ENCODE measurements at regions not wholly inside any gene's neighbourhood (a gene's known extent, or its start where the extent isn't known, plus 50 kb on each side); places are given as distances from the start of the nearest gene placed in this dataset.
"Not testable (repeated sequence)": the region's sequence is repeated elsewhere in the genome, so short reads cannot be mapped to it uniquely, and the experiment has no call there.

DNA sequence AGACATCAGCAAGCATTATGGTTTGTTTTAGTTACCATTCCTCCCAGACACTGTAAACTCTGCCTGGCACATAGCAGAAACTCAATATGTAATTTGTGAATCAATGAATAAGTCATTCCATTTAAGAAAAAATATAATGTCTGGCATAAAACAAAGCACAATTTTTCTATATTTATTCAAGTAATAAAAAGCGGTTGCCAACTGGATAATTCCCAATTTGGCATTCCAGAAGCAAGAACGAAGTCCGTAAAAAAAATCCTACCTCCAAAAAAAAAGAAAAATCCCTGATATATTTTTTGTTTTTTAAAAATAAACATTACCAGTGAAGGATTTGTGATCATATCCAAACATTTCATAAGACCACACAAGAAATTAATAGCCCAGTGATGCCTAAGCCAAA is 351.3 kb upstream of the LRRTM4 start:
- H3K27ac Mint-ChIP-seq: no peak overlapping the region

DNA sequence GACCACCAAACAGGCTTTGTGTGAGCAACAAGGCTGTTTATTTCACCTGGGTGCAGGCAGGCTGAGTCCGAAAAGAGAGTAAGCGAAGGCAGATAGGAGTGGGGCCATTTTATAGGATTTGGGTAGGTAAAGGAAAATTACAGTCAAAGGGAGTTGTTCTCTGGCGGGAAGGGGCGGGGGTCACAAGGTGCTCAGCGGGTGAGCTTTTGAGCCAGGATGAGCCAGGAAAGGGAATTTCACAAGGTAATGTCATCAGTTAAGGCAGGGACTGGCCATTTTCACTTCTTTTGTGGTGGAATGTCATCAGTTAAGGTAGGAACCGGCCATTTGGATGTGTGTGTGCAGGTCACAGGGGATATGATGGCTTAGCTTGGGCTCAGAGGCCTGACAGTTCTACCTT is 378.0 kb upstream of the LRRTM4 start:
- H3K4me3 Mint-ChIP-seq; H3K27me3 Mint-ChIP-seq (ENCODE audit: insufficient read depth); H3K27ac Mint-ChIP-seq; H3K36me3 Mint-ChIP-seq (ENCODE audit: low read depth); H3K4me1 Mint-ChIP-seq (ENCODE audit: low read depth); DNase-seq: not testable (repeated sequence)
- peaks cover 35% of the 10 kb centered on the region for H3K9me3 Mint-ChIP-seq

More for the DNA sequence above, 351.3 kb upstream of the LRRTM4 start:
- no peak for TF ChIP-seq CTCF (IDR thresholded peaks at IDR 0.05)
- H3K4me1 Mint-ChIP-seq (ENCODE audit: low read depth): no peaks in the 10 kb centered on the region
- H3K36me3 Mint-ChIP-seq (ENCODE audit: low read depth): no peaks in the 10 kb centered on the region
- no peak for DNase-seq
- no peaks in the 10 kb centered on the region for H3K27me3 Mint-ChIP-seq (ENCODE audit: insufficient read depth)
- H3K4me3 Mint-ChIP-seq: no peak overlapping the region
- peaks cover 22% of the 10 kb centered on the region for H3K9me3 Mint-ChIP-seq

DNA sequence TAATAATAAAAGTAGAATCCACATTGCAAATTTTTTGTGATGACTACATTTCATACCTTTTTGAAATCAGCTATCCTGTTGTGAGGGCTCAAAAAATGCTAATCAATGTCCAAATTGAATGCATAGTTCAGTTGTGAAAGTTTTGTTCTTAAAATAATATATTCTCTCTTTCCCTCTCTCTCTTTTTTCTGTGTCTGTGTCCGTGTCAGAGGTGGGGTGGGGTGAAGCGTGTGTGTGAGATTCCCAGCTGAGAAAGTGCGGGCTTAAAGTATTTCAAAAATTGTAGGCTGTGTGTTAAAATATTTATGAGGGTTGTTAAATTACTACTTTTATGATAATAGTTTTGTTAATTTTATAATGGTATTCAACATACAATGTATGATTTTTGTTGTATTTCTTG is 388.0 kb upstream of the LRRTM4 start:
- DNase-seq: no peak
- no peak overlapping the region for H3K27ac Mint-ChIP-seq
- H3K9me3 Mint-ChIP-seq: peaks cover 34% of the 10 kb centered on the region
- H3K4me1 Mint-ChIP-seq (ENCODE audit: low read depth): no peaks in the 10 kb centered on the region
- TF ChIP-seq CTCF (IDR thresholded peaks at IDR 0.05): no peak
- no peak overlapping the region for H3K4me3 Mint-ChIP-seq
- H3K36me3 Mint-ChIP-seq (ENCODE audit: low read depth): no peaks in the 10 kb centered on the region
- H3K27me3 Mint-ChIP-seq (ENCODE audit: insufficient read depth): no peaks in the 10 kb centered on the region

- no peak for DNase-seq
- Mint-ChIP-seq H3K27ac (no peak overlapping the region), H3K36me3 (ENCODE audit: low read depth) (no peaks in the 10 kb centered on the region), H3K4me3 (no peak overlapping the region), H3K4me1 (ENCODE audit: low read depth) (no peaks in the 10 kb centered on the region), H3K27me3 (ENCODE audit: insufficient read depth) (no peaks in the 10 kb centered on the region), H3K9me3 (peaks cover 32% of the 10 kb centered on the region)
- no peak for TF ChIP-seq CTCF (IDR thresholded peaks at IDR 0.05)
Observed at GRCh38 chr2:77920838-77921366, 398.7 kb upstream of the LRRTM4 start.

GRCh38 chr2:77922567-77922966 is 400.4 kb upstream of the LRRTM4 start:
- Mint-ChIP-seq H3K27me3 (ENCODE audit: insufficient read depth) (no peaks in the 10 kb centered on the region), H3K9me3 (peaks cover 36% of the 10 kb centered on the region), H3K4me3 (no peak overlapping the region), H3K36me3 (ENCODE audit: low read depth) (no peaks in the 10 kb centered on the region), H3K27ac (no peak overlapping the region), H3K4me1 (ENCODE audit: low read depth) (no peaks in the 10 kb centered on the region)
- DNase-seq: no peak
- TF ChIP-seq CTCF (IDR thresholded peaks at IDR 0.05): no peak

DNA sequence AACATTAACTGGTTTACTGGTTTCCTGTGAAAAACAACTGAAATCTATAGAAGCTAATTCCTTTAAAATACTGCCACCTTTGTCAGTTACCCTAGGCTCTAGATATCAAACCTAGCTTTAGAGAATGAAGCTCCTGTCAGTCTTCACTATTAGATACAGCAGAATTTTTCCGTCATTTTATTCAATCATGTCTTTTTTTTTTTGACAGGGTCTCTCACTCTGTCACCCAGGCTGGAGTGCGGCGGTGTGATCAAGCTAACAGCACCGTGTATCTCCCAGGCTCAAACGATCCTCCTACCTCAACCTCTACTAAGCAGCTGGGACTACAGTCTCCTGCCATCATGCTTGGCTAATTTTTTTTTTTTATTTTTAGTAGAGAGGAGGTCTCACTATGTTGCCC is 415.2 kb upstream of the LRRTM4 start:
- Mint-ChIP-seq H3K27me3 (ENCODE audit: insufficient read depth) (peaks cover 1% of the 10 kb centered on the region; the same call in 1 of the 2 replicates), H3K4me1 (ENCODE audit: low read depth) (no peaks in the 10 kb centered on the region), H3K36me3 (ENCODE audit: low read depth) (no peaks in the 10 kb centered on the region), H3K27ac (no peak overlapping the region), H3K9me3 (peaks cover 31% of the 10 kb centered on the region), H3K4me3 (no peak overlapping the region)
- no peak for DNase-seq
- TF ChIP-seq CTCF (IDR thresholded peaks at IDR 0.05): no peak

Measured in HFFc6 (cell line).